GM18505 (cell line): ENCODE measurements at regions not wholly inside any gene's neighbourhood (a gene's known extent, or its start where the extent isn't known, plus 50 kb on each side); places are given as distances from the start of the nearest gene placed in this dataset.

Experiments used
- ATAC-seq: cut with Tn5 transposase; IDR thresholded peaks from one replicate; pipeline ENCODE4 v1.9.1; 2021; ENCODE audit not compliant: unreplicated experiment
- POLR2A ChIP-seq: IDR thresholded peaks from 4 replicates; pipeline ENCODE4 v1.6.1; 2011; ENCODE audit warnings: borderline replicate concordance; ENCODE audit not compliant: insufficient read depth, insufficient read length; ENCODE audit errors: extremely low read depth

- no peak for TF ChIP-seq POLR2A
These were observed 177.0 kb downstream of the ST8SIA4 start for GRCh38 chr5:100726116-100726515.

GRCh38 chr5:100731768-100732167, 171.3 kb downstream of the ST8SIA4 start:
- no peak for TF ChIP-seq POLR2A
- ATAC-seq: peak; percentile 96

More at GRCh38 chr5:100726116-100726515, 177.0 kb downstream of the ST8SIA4 start:
- no peak for ATAC-seq

GRCh38 chr5:100746730-100747129, 156.4 kb downstream of the ST8SIA4 start:
- no peak for TF ChIP-seq POLR2A
- no peak for ATAC-seq

GRCh38 chr5:100749771-100750284, 153.3 kb downstream of the ST8SIA4 start:
- no peak for ATAC-seq
- TF ChIP-seq POLR2A: no peak

GRCh38 chr5:100755435-100755834, 147.6 kb downstream of the ST8SIA4 start:
- ATAC-seq: no peak
- no peak for TF ChIP-seq POLR2A
